ENCODE measurements at regions not wholly inside any gene's neighbourhood (a gene's known extent, or its start where the extent isn't known, plus 50 kb on each side); places are given as distances from the start of the nearest gene placed in this dataset.

- TF ChIP-seq POLR2AphosphoS5 (IDR thresholded peaks at IDR 0.05): no peak
- TF ChIP-seq, protein P1, sequence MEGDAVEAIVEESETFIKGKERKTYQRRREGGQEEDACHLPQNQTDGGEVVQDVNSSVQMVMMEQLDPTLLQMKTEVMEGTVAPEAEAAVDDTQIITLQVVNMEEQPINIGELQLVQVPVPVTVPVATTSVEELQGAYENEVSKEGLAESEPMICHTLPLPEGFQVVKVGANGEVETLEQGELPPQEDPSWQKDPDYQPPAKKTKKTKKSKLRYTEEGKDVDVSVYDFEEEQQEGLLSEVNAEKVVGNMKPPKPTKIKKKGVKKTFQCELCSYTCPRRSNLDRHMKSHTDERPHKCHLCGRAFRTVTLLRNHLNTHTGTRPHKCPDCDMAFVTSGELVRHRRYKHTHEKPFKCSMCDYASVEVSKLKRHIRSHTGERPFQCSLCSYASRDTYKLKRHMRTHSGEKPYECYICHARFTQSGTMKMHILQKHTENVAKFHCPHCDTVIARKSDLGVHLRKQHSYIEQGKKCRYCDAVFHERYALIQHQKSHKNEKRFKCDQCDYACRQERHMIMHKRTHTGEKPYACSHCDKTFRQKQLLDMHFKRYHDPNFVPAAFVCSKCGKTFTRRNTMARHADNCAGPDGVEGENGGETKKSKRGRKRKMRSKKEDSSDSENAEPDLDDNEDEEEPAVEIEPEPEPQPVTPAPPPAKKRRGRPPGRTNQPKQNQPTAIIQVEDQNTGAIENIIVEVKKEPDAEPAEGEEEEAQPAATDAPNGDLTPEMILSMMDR (IDR thresholded peaks at IDR 0.05): no peak
- no peak for TF ChIP-seq POLR2A (IDR thresholded peaks at IDR 0.05)
- no peak for TF ChIP-seq EP300 (IDR thresholded peaks at IDR 0.05; ENCODE audit: low read depth)
These were observed 182.5 kb downstream of the ACKR3 start for GRCh38 chr2:236752096-236752495.
